ENCODE measurements at regions not wholly inside any gene's neighbourhood (a gene's known extent, or its start where the extent isn't known, plus 50 kb on each side); places are given as distances from the start of the nearest gene placed in this dataset.
"Not testable (repeated sequence)": the region's sequence is repeated elsewhere in the genome, so short reads cannot be mapped to it uniquely, and the experiment has no call there.

DNA sequence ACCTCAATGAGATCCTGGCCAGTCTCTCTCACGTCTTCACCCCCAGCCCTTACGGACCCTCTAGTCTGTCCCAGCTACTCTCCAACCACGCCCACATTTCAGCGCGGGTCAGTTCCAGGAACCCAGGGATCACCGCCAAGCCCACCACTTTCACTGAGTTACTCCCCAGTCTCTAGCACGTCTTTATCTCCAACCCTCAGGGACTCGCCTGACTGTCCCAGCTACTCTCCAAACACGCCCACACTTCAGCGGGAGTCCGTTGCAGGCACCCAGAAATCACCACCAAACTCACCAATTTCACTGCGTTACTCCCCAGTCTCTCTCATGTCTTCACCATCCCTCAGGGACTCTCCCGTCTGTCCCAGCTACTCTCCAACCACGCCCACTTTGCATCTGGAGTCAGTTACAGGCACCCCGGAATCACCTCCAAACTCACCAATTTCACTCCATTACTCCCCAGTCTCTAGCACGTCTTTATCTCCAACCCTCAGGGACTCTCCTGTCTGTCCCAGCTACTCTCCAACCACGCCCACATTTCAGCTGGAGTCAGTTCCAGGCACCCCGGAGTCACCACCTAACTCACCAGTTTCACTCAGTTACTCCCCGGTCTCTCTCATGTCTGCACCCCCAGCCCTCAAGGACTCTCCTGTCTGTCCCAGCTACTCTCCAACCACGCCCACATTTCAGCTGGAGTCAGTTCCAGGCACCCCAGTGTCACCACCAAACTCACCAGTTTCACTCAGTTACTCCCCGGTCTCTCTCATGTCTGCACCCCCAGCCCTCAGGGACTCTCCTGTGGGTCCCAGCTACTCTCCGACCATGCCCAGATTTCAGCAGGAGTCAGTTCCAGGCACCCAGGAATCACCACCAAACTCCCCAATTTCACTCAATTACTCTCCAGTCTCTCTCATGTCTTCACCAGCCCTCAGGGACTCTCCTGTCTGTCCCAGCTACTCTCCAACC is 336.8 kb downstream of the CWH43 start:
- TF ChIP-seq CTCF (IDR thresholded peaks at IDR 0.05); JUN (IDR thresholded peaks at IDR 0.05); SMC3 (IDR thresholded peaks at IDR 0.05); ELK1 (IDR thresholded peaks at IDR 0.05; ENCODE audit: low read depth, low read length); POLR2A (IDR thresholded peaks at IDR 0.05; ENCODE audit: low read length); CHD2 (IDR thresholded peaks at IDR 0.05; ENCODE audit: low read length, partially characterized antibody); HES2 (IDR thresholded peaks at IDR 0.05); HDAC2 (IDR thresholded peaks at IDR 0.05); ESRRA (IDR thresholded peaks at IDR 0.05; ENCODE audit: borderline replicate concordance, low read length); RNF2 (IDR thresholded peaks at IDR 0.05; ENCODE audit: borderline replicate concordance, low read depth): not testable (repeated sequence)

Measured in A549 (cell line).